GM18519 (cell line): ENCODE measurements at regions not wholly inside any gene's neighbourhood (a gene's known extent, or its start where the extent isn't known, plus 50 kb on each side); places are given as distances from the start of the nearest gene placed in this dataset.

Experiments used
- ATAC-seq: cut with Tn5 transposase; IDR thresholded peaks from one replicate; pipeline ENCODE4 v1.9.1; 2021; ENCODE audit warnings: mild to moderate bottlenecking, moderate library complexity; ENCODE audit not compliant: unreplicated experiment, low FRiP score

DNA sequence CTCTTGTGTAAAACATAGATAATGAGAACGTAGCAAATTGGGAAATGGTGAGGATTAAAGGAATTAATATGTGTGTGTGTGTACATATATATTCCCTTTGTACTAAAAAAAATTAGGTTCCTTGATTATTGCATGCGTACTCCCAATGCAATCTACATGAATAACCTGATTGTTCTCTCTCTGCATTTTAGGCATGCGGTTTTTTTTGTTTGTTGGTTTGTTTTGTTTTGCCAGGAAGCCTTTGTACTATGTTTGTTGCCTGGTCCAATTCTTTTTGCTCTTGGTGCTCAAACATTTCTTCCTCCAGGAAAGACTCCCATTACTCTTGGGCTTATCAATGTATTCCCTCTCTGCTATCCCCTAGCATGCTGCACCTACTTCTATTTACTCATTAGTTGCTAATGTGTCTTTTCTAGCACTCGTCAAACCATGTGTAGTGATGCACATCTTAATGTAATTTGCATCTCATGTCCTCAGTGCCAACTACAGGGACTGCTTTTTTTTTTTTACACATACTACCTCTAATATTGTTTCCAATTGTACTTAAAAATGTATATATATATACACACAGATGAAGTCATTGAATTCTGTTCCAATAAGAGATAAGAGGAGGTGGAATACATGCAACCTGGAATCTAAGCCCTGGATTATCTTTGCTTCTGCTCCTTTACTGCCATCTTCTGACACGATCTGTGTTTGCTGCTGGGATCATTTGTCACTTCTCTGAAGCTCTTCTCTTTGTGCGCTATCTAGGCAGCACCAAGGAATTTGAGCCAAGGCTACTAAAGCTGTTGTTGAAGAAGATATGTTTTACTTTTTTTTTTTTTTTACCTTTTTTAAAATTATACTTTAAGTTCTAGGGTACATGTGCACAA, 197.2 kb upstream of the ANO3 start:
- ATAC-seq, result no peak

DNA sequence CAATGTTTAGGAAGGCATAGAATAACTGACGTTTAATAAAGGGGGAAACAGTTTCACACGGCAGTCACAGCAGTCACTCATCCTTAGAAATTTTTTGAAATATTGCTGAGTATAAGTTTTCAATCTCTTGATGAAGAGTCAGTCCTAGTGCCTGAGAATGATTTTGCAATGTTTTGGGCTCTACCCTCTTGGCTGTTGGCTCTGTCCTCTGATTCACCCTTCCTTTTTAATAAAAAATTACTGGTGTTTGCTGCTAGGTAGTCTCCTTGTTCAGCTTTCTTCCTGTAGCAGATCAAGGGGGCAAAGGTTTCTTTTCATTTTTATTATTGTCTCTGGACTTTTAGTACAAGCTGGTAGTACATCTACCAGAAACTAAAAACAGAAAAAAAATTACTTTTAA, 194.3 kb upstream of the ANO3 start:
- no peak for ATAC-seq

DNA sequence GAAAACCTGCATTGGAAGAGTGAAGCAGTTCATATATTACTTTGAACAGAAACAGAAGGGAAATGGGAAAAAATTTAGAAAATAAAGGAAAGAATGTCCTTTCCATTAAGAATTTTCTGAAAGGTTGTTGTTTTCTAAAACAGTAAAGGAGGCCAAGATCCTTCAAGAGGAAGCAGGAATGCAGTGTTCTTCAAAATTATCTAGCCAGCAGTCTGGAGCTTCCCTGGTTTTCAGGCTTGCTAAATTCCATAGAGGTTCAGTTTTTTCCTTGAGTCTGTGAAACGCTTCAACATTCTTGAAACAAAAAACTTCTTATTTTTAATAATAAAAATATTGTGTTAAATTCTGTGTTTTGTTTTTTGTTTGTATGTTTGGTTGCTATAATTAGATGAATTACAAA, 189.0 kb upstream of the ANO3 start:
- ATAC-seq, result no peak

DNA sequence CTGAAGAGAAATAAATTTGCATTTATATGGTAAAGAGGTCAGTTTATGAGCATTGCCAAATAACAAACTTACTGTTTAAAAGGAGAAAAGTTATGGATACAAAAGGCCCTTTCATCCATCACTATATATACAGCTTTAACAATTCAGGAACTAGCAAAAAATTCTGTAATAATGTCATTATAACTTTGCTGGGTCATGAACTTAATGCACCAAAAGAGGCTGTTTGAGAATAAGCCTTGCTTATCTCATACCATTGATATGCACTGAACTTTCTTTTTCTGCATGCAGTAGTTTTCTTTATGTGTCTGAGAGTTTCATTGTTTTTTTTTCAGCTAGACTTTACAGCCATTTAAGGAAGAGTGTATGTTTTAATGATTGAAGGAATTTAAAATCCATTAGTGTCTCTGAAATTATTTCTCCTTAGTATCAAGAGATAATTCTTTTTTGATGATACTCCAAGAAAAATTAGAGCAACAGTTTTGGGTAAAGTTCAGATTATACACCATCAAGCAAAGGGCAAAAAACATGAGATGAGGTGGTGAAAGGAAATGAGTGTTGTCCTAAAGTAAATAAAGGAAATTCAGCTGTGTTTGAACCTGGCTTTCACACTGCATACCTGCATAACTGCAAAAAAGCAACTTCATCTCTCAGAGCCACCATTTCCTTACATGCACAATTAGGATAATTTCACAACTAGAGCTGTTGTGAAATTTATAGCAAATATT, 188.2 kb upstream of the ANO3 start:
- no peak for ATAC-seq

DNA sequence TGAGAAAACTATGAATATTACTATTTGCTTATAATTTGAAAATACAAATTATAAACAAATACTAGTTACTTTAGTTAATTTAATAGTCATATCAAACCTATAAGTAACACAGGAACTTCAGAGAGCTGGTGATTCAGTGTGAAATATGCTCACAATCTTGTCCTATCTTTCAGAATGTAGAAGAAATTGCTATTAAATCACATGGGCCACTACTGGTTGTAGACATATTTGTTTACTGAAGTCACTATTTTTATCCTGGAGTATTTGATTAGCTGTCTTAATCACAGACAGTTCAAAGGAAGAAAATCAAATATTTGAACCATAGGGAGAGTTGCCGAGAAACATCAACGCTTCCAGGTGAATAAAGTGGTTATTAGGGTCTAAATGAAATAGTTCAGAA, 187.6 kb upstream of the ANO3 start:
- ATAC-seq, result no peak

DNA sequence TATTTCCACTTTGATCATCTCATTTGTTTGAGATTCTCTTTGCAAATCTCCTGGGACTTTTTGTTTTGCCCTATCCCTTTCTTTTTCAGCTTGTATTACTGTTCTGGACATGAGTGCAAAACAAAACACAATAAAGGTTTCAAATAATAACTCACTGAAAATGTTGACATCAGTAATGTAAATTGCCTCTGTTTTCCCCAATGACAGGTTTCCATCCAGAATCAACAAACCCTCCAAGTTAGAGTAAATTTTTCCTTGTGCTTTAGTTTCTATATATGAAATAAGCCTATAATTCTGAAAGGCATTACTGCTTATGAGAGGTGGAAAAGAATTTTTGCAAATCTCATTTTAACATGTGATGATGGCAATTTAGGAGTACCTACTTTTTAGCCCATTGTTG, 187.0 kb upstream of the ANO3 start:
- no peak for ATAC-seq

DNA sequence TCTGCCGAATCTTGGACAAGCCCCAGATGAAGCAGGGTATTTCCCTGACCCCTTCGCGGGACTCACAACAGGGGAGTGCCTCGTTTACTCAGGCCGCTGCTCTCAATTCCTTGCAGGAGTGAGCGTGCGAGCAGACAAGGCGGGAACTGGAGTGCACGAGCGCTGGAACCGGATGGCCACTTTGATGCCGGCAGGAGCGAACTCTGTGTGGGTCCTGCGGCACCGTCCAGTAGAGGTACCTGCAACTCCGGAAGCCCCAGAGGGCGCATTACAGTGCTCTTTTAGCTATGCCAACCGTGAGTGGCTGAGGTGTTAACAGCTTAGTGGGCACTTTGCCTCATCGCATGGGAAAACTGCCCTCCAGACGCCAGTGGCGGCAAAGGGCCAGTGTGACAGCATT, 182.3 kb upstream of the ANO3 start:
- no peak for ATAC-seq

DNA sequence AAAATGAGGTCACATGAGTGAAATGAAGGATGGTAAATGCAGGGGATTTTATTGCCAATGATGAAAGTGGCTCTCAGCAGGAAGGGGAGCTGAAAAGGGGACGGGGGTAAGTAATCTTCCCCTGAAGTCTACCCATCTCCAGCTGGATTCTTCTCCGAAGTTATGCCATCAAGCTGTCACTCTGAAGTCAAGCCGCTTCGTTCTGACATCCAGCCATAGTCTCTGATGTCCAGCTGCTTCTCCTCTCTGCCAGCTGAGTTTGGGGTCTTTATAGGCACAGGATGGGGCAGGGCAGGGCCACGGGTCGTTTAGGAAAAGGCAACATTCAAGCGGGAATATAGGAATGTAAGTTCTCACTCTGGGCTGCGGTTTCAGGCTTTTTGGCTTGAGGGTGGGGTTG, 181.9 kb upstream of the ANO3 start:
- no peak for ATAC-seq

DNA sequence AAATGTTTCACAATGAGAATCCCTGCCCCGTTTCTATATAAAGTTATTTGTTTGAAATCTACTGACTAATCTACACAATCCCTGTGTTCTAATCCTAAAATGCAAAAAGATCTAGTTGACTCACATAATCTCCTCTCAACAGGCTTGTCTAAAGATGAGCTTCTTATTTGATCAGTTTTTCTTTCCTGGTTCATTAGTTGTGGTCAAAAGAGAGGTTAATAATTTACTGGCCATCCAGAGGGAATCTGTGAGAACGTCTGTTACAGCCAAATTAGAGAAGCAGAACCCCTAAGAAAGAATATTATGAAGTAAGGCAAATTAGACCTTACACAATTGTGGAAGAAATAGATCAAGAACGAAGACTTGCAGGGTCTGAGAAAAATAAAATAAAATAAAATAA, 173.7 kb upstream of the ANO3 start:
- no peak for ATAC-seq

DNA sequence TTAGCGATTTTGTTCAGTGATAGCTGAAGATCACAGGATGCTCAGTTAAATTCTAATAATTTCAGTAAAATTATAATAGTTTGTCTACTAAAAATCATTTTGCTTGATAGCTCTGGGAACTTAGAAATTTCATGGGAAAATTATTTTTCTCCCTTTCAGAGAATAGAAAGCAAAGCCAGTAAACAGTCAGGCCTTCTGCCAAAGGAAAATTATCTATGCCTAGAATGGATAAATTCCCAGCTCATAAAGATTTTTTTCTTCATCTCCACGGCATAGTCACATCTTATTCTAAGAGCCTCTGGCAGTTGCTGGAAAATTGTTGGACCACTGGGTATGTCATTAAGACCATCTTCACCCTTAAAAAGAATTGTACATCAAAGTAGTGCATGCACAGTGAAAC, 169.6 kb upstream of the ANO3 start:
- no peak for ATAC-seq

DNA sequence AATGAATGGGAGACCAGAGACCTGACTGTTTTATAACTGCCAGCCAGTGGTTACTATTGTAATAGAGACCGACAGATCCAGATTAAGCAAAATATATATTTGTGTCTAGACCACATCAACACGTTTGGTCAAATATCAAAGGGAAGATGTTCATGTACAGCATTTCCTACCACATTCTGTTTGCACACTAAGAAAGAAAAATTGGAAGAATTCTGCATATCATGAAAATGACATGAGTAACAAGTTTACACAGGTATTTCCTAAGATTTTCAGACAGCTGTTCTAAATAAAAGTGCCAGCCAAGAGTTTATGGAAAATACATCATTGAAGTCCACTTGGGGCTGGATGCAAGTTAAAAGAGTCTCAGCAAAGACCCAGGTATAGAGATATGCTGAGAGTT, 145.5 kb upstream of the ANO3 start:
- ATAC-seq, result no peak

DNA sequence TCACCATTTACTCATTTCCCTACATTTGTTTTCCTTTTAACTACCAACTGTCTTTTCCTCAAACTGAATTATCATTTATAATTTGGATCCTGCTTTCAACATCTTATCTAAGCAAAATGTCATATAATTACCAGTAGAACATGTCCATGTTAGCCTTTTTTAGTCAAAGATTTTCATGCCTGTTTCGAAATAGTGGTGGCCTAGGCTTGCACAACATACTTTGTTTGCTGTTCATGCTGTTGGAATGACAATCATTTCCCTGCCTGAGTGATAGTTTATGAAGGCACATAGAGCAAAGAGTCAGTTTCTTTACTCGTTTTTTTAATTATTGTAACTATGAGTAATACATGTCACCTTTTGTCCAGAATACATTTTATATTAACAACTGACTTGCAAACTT, 144.3 kb upstream of the ANO3 start:
- no peak for ATAC-seq

DNA sequence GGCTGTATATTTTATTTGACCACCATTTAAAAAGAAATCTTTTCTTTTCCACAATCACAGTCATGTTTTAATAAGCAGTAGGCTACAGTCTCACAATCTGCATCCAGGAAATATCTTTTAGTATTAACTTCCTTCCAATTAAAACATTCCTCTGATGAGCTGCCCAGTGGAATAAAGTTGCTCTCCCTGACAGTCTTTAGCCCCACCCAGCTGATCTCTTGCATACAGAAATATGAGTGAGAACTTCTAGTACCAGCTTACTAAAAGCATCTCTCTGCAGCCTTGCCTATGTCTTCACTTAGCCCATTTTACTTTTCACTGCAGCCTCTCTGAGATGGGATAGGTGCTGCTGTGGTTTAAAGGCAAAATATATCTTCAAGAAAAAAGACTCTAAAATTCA, 143.4 kb upstream of the ANO3 start:
- no peak for ATAC-seq

DNA sequence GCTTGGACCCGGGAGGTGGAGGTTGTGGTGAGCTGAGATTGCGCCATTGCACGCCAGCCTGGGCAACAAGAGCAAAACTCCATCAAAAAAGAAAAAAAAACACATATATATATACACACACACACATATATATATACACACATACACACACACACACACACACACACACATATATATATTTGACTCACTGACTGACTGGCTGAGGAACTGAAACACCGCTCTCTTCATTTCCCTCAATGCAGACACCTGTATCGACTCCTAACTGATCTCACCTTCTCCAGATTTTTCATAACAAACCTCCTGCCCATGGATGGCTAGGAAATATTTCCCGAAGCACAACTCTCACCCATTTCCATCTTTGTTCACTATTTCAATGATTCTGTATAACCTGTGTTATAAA, 140.7 kb upstream of the ANO3 start:
- no peak for ATAC-seq

DNA sequence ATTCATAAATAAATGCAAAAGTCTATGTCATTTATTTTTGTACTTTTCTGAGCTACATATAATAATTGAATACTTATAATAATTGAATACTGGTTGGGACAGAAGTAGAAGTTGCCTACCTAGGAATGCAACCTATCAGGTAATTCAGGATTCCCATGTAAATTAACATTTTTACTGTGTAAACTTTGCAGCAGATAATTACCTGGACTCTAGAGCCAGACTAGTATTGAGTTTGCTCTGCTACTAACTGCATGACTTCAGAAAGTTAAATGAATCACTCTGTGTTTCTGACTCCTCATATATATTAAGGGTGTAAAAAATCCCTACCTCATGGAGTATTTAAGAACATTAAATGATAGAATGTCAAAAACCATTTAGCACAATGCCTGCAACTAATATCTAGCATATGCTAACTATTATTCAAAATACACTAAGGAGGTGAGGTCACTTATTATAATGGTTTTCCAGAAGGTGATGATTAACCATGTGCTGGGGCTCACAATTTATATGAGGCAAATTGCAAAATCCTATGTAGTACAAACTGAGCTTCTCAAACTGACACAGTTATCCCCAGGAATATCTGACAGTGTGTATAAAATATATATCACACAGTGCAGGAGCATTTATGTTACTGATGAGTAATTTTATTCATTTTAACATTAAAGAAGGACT, 138.1 kb upstream of the ANO3 start:
- no peak for ATAC-seq

DNA sequence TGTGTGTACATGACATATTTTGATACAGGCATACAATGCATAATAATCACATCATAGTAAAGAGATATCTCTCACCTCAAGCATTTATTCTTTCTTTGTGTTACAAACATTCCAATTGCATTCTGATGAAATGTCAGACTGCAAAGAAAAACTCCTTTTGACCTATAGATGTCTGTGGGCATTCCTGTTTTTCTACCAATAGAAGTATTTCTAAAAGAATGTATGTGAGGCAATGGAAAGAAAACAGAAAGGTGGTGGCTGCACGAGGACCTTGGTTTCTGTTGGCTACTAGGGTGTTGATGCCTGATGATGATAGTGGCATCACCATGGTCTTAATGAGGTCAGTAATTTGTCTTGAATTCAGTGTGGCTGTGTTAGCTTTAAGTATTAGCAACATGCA, 137.0 kb upstream of the ANO3 start:
- ATAC-seq, result no peak

DNA sequence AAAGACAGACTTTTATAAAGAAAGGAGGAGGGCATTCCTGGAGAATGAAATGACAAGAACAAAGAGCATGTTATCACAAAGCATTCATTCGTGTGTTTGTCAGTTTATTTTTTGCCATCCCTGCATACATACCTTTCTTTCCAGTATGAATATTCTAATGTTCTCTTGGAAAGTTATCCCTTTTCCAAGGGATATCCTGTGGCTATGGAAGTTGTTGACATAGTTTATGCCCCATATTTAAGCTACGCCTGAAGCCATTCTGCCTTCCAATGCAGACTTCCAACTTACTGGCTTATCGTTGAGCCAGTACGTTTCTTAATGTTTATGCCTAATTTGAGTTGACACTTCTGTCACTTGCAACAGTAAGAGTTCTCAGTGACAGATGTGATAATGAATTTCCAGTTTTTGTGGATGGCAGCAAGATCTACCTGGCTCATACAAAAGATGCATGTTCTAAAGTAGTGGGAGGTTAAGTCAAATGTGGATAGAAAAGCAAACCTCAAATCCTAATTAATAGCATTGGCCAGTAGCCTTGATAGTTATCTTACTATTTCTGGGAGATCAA, 133.3 kb upstream of the ANO3 start:
- ATAC-seq, result no peak

DNA sequence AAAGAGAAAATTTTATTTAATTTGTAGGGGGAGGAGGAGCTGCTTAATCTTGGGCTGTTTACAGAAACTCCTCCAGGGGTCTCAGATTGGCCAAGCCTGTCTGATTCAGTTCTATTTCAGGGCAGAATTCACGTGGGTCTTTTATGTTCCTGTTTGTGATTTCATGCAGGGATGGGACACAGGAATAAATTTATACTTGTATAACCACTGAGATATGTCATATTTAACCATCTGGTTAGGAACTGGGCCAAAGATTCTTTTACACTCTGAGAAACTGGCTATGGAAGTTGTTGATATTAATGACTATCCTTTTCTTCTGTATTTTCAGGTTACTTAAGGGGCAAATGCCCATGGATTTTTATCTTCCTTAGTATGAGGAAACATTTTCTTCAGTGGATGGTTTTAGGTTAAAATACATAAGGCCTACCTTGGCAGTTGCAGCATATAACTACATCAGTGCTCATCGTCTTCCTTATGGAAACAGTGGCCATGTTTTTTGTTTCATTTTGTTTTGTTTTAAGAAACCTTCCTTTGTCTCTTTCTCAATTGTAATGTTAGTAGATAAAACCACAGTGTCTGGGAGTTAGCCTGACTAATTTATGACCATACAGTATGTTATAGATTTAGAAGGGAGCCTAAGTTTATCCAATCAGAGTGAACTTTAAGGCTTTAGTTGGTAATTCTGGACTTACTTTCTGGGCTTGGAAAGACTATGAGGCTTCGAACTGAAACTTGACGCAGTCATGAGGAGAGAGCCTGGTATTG, 132.4 kb upstream of the ANO3 start:
- ATAC-seq, result no peak

DNA sequence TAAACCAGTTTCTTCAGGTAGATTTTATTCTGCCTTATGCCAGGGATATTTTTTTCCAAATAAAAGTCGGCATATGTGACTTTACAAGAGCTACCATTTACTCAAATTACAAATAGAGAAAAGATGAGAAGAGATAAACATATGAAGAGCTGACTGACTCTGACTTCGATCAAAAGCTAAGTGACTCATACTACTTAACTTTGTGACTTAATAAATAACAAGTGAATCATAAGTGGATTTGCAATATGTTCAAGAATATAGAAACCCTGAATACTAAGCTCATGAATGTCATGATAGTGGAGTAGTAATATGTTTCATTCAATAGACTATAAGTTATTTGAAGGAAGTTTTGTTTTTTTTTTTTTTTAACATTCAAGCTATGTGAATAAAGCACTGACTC, 130.5 kb upstream of the ANO3 start:
- ATAC-seq, result no peak

DNA sequence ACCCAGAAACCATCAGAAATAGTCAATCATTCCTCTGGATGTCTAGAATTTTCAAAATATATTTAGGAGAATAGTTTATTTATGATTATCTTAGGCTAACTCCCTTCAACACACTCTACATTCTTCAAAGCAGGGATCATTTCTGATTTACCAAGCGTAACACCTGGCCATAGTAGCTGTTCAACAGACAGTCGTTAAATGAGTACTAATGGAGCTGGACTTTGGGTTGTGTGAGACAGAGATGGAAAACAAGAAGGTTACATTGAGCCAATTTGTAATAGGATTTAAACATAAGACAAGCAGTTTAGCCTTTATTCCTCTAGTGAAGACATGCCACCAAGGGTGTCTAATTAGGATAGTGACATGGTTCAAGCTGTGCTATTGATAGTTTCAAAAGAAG, 129.2 kb upstream of the ANO3 start:
- ATAC-seq, result no peak

DNA sequence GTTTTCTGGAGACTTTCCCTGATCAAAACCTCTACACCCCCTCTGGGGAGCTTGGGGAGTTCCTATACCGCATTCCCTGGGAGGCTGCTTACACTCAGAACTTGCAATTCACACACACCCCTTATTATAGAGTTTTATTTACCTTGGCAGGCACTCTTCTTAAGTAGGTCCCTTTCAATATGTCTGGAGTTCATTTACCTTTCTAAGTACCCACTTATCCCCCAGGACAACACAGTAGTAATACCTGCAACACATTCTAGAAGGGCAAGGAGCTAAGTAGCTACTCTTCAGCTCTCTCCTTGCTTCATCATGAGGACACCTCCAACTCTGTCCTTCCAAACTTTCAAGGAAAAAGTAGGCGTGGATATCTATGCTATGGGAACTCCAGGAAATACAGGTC, 127.8 kb upstream of the ANO3 start:
- no peak for ATAC-seq
